ENCODE measurements at regions not wholly inside any gene's neighbourhood (a gene's known extent, or its start where the extent isn't known, plus 50 kb on each side); places are given as distances from the start of the nearest gene placed in this dataset.

DNA sequence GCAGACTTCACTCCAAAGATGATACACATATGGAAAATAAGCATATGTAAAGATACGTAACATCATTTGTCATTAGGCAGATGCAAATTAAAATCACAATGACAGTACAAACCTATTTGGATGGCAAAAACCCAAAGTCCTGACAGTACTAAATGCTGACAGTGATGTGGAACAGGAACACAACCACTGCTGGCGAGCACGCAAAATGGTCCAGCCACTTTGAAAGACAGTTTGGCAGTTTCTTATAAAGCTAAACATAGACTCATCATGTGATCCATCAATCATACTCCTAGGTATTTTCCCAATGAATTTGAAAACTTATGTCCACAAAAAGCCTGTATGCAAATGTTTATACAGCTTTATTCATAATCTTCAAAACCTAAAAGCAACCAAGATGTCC is 200.7 kb downstream of the RAMP3 start:
- TF ChIP-seq, protein P1, sequence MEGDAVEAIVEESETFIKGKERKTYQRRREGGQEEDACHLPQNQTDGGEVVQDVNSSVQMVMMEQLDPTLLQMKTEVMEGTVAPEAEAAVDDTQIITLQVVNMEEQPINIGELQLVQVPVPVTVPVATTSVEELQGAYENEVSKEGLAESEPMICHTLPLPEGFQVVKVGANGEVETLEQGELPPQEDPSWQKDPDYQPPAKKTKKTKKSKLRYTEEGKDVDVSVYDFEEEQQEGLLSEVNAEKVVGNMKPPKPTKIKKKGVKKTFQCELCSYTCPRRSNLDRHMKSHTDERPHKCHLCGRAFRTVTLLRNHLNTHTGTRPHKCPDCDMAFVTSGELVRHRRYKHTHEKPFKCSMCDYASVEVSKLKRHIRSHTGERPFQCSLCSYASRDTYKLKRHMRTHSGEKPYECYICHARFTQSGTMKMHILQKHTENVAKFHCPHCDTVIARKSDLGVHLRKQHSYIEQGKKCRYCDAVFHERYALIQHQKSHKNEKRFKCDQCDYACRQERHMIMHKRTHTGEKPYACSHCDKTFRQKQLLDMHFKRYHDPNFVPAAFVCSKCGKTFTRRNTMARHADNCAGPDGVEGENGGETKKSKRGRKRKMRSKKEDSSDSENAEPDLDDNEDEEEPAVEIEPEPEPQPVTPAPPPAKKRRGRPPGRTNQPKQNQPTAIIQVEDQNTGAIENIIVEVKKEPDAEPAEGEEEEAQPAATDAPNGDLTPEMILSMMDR (optimal IDR thresholded peaks at IDR 0.05 in 1 of 3, IDR thresholded peaks at IDR 0.05 in 1 of 3, conservative IDR thresholded peaks at IDR 0.05 in 1 of 3; ENCODE audit: extremely low read depth in 1 of 3, insufficient read depth in 2 of 3, low read length in 3 of 3), result no peak
- TF ChIP-seq EZH2 (IDR thresholded peaks at IDR 0.05; ENCODE audit: low read length), result no peak
- Histone ChIP-seq H3K9ac (ENCODE audit: control insufficient read depth, extremely low read depth, insufficient read depth, low read length) (no peak overlapping the region), H4K20me1 (ENCODE audit: control insufficient read depth, extremely low read depth, insufficient read depth, low read length) (no peaks in the 10 kb centered on the region), H3K9me1 (ENCODE audit: control insufficient read depth, extremely low read depth, insufficient read depth, low read length) (no peaks in the 10 kb centered on the region), H3K4me1 (ENCODE audit: control insufficient read depth, extremely low read depth, insufficient read depth, low read length) (no peaks in the 10 kb centered on the region), H2AFZ (ENCODE audit: control insufficient read depth, low read length) (no peak overlapping the region), H3K36me3 (ENCODE audit: control insufficient read depth in 2 of 2, extremely low read depth in 1 of 2, insufficient read depth in 2 of 2, low read length in 2 of 2) (no peaks in the 10 kb centered on the region), H3K27me3 (ENCODE audit: control insufficient read depth, extremely low read depth, insufficient read depth, low read length) (peaks cover 7% of the 10 kb centered on the region), H3K27ac (ENCODE audit: control insufficient read depth, insufficient read depth, low read length) (no peak overlapping the region), H3K4me2 (ENCODE audit: control insufficient read depth, extremely low read depth, insufficient read depth, low read depth, low read length) (no peak overlapping the region), H3K9me3 (ENCODE audit: control insufficient read depth, low read depth, low read length) (no peaks in the 10 kb centered on the region), H3K4me3 (ENCODE audit: control insufficient read depth in 2 of 3, extremely low read depth in 1 of 3, insufficient read depth in 2 of 3, low read depth in 1 of 3, low read length in 3 of 3) (no peak overlapping the region), H3K79me2 (ENCODE audit: control insufficient read depth, insufficient read depth, low read length) (no peaks in the 10 kb centered on the region)
- FAIRE-seq, result no peak
- dilution Hi-C loops (cut with MboI; ENCODE audit: extremely low pct_ligation_motif_present, low sequenced_read_pairs), result no loop called here
- no peak for DNase-seq (ENCODE audit: low read depth, low spot score)

- Histone ChIP-seq H3K9me1 (ENCODE audit: control insufficient read depth, extremely low read depth, insufficient read depth, low read length) (no peaks in the 10 kb centered on the region), H3K79me2 (ENCODE audit: control insufficient read depth, insufficient read depth, low read length) (no peaks in the 10 kb centered on the region), H3K36me3 (ENCODE audit: control insufficient read depth in 2 of 2, extremely low read depth in 1 of 2, insufficient read depth in 2 of 2, low read length in 2 of 2) (no peaks in the 10 kb centered on the region), H3K9ac (ENCODE audit: control insufficient read depth, extremely low read depth, insufficient read depth, low read length) (no peak overlapping the region), H2AFZ (ENCODE audit: control insufficient read depth, low read length) (no peak overlapping the region), H3K9me3 (ENCODE audit: control insufficient read depth, low read depth, low read length) (no peaks in the 10 kb centered on the region), H3K4me1 (ENCODE audit: control insufficient read depth, extremely low read depth, insufficient read depth, low read length) (no peaks in the 10 kb centered on the region), H3K27me3 (ENCODE audit: control insufficient read depth, extremely low read depth, insufficient read depth, low read length) (peaks cover 7% of the 10 kb centered on the region), H3K4me2 (ENCODE audit: control insufficient read depth, extremely low read depth, insufficient read depth, low read depth, low read length) (no peak overlapping the region), H4K20me1 (ENCODE audit: control insufficient read depth, extremely low read depth, insufficient read depth, low read length) (no peaks in the 10 kb centered on the region), H3K4me3 (ENCODE audit: control insufficient read depth in 2 of 3, extremely low read depth in 1 of 3, insufficient read depth in 2 of 3, low read depth in 1 of 3, low read length in 3 of 3) (no peak overlapping the region), H3K27ac (ENCODE audit: control insufficient read depth, insufficient read depth, low read length) (no peak overlapping the region)
- FAIRE-seq, result no peak
- TF ChIP-seq, protein P1 (optimal IDR thresholded peaks at IDR 0.05 in 1 of 3, IDR thresholded peaks at IDR 0.05 in 1 of 3, conservative IDR thresholded peaks at IDR 0.05 in 1 of 3; ENCODE audit: extremely low read depth in 1 of 3, insufficient read depth in 2 of 3, low read length in 3 of 3), result no peak
- TF ChIP-seq EZH2 (IDR thresholded peaks at IDR 0.05; ENCODE audit: low read length), result no peak
- dilution Hi-C loops (cut with MboI; ENCODE audit: extremely low pct_ligation_motif_present, low sequenced_read_pairs), result no loop called here
- no peak for DNase-seq (ENCODE audit: low read depth, low spot score)
Measured at GRCh38 chr7:45359250-45359649, 201.7 kb downstream of the RAMP3 start.

Measured in keratinocyte (primary cell).